GM12878 (cell line): ENCODE measurements at regions not wholly inside any gene's neighbourhood (a gene's known extent, or its start where the extent isn't known, plus 50 kb on each side); places are given as distances from the start of the nearest gene placed in this dataset.

Experiments
- ATAC-seq: fragments of 200-7000 bp; cut with Tn5 transposase; 3 replicates; pipeline ENCODE4 v1.9.1; 2020; ENCODE audit warnings: mild to moderate bottlenecking, moderate library complexity
- BruUV-seq: library from RNA; stranded (reverse); fragments of 400-500 nt; replicated peaks from 2 replicates; lab custom pipeline; 2021; lab: Mats Ljungman, UMichigan
- CTCF ChIA-PET: fragments of 300-600 bp; sonication (Branson Sonifier 250); formaldehyde crosslinking; extraction: SDS; loops from one replicate; lab custom pipeline; 2021; ENCODE audit warnings: inconsistent platforms; lab: Yijun Ruan, JAX
- POLR2A ChIA-PET: fragments of 350-600 bp; formaldehyde crosslinking; extraction: SDS; loops from one replicate; lab custom pipeline; 2021; ENCODE audit warnings: inconsistent platforms; lab: Charles Lee
- RAD21 ChIA-PET: fragments of 300-600 bp; sonication (Branson Sonifier 250); formaldehyde crosslinking; loops from one replicate; lab custom pipeline; 2023; ENCODE audit warnings: antibody characterized with exemption; ENCODE audit not compliant: unreplicated experiment; lab: Charles Lee
- SMC1A ChIA-PET: fragments of 300-600 bp; sonication (Branson Sonifier 250); formaldehyde crosslinking; loops from one replicate; lab custom pipeline; 2023; ENCODE audit not compliant: unreplicated experiment, uncharacterized antibody; lab: Charles Lee
- DNase-seq: peaks from one replicate; pipeline ENCODE4 v3.0.0-alpha.2; 2011; ENCODE audit warnings: low read depth, low spot score
- FAIRE-seq: peaks from 3 replicates; lab custom pipeline; 2011; peaks lifted over from hg19 to GRCh38; lab: Jason Lieb, UNC
- H2AFZ ChIP-seq: 2 replicates; pipeline ENCODE4 v1.6.0; 2011; ENCODE audit warnings: low read depth, low read length, control low read depth; ENCODE audit not compliant: control insufficient read depth
- H3K27ac ChIP-seq: 2 replicates; pipeline ENCODE4 v1.5.1; 2011; ENCODE audit warnings: control low read depth; ENCODE audit not compliant: control insufficient read depth, insufficient read depth
- H3K27me3 ChIP-seq, 2 experiments: replicated peaks in 1 of 2; 2 replicates each; pipeline versions ENCODE4 v1.6.0 to v1.6.1; 2011; ENCODE audit warnings: low read length in 1 of 2; ENCODE audit not compliant: control insufficient read depth in 2 of 2, insufficient read depth in 2 of 2
- H3K36me3 ChIP-seq, 2 experiments: 2 replicates each; pipeline ENCODE4 v1.5.1; 2011; ENCODE audit warnings: low read length in 1 of 2; ENCODE audit not compliant: control insufficient read depth in 2 of 2, insufficient read depth in 2 of 2
- H3K4me1 ChIP-seq: 2 replicates; pipeline ENCODE4 v1.6.1; 2011; ENCODE audit warnings: mild to moderate bottlenecking, low read length, moderate library complexity, mixed read lengths; ENCODE audit not compliant: control insufficient read depth, insufficient read depth
- H3K4me2 ChIP-seq: 2 replicates; pipeline ENCODE4 v1.6.0; 2011; ENCODE audit warnings: control low read depth; ENCODE audit not compliant: control insufficient read depth, insufficient read depth
- H3K4me3 ChIP-seq: fragments of 200-600 bp; sonication (generic); 2 replicates; pipeline ENCODE4 v1.5.1; 2016
- H3K79me2 ChIP-seq: 2 replicates; pipeline ENCODE4 v1.6.0; 2011; ENCODE audit warnings: low read length; ENCODE audit not compliant: control insufficient read depth, insufficient read depth
- H3K9ac ChIP-seq: 2 replicates; pipeline ENCODE4 v1.8.0; 2011; ENCODE audit warnings: low read length, control low read depth, mixed read lengths; ENCODE audit not compliant: control insufficient read depth, insufficient read depth
- H3K9me3 ChIP-seq: replicated peaks from 3 replicates; pipeline ENCODE4 v1.5.1; 2011; ENCODE audit warnings: mild to moderate bottlenecking, low read length; ENCODE audit not compliant: control insufficient read depth, insufficient read depth
- H4K20me1 ChIP-seq: 2 replicates; pipeline ENCODE4 v1.6.0; 2011; ENCODE audit not compliant: control insufficient read depth, insufficient read depth
- CBX5 ChIP-seq: sonication (generic); IDR thresholded peaks from 2 replicates; pipeline ENCODE4 v1.6.1; 2016; ENCODE audit warnings: low read depth, moderate library complexity, mild to moderate bottlenecking, inconsistent platforms
- EP300 ChIP-seq, 2 experiments: fragments of 150-350 bp in 1 of 2; IDR thresholded peaks; 2 replicates each; pipeline ENCODE4 v1.6.1; 2011 to 2012; ENCODE audit warnings: low read depth in 2 of 2, low read length in 2 of 2, borderline replicate concordance in 1 of 2, improper control_type of control experiment in 1 of 2, inconsistent platforms in 1 of 2; ENCODE audit not compliant: control insufficient read depth in 1 of 2
- ESRRA ChIP-seq: IDR thresholded peaks from 2 replicates; pipeline ENCODE4 v1.6.1; 2012; ENCODE audit warnings: mild to moderate bottlenecking, low read length, improper control_type of control experiment
- FOXM1 ChIP-seq: IDR thresholded peaks from 2 replicates; pipeline ENCODE4 v1.6.1; 2012; ENCODE audit warnings: low read depth, mild to moderate bottlenecking, inconsistent platforms, low read length, moderate library complexity
- GABPA ChIP-seq: IDR thresholded peaks from 2 replicates; pipeline ENCODE4 v1.6.1; 2014; ENCODE audit warnings: antibody characterized with exemption, low read depth, mild to moderate bottlenecking, inconsistent platforms
- IKZF2 ChIP-seq, 2 experiments: fragments of 450-650 bp; IDR thresholded peaks; 2 replicates each; pipeline ENCODE4 v1.6.1; 2017; ENCODE audit warnings: mild to moderate bottlenecking in 2 of 2, moderate library complexity in 2 of 2
- IRF4 ChIP-seq: IDR thresholded peaks from 2 replicates; pipeline ENCODE4 v1.6.1; 2011; ENCODE audit warnings: low read depth, low read length
- MEF2A ChIP-seq: IDR thresholded peaks from 2 replicates; pipeline ENCODE4 v1.6.1; 2011; ENCODE audit warnings: low read depth, mild to moderate bottlenecking, low read length, moderate library complexity; ENCODE audit not compliant: insufficient read depth
- MTA2 ChIP-seq: fragments of 450-650 bp; IDR thresholded peaks from 2 replicates; pipeline ENCODE4 v1.6.1; 2016; ENCODE audit warnings: low read depth, mild to moderate bottlenecking, moderate library complexity
- MYB ChIP-seq: fragments of 150-350 bp; IDR thresholded peaks from 2 replicates; pipeline ENCODE4 v1.6.1; 2014; ENCODE audit warnings: mild to moderate bottlenecking, low read depth, low read length, borderline replicate concordance
- NRF1 ChIP-seq: conservative IDR thresholded peaks from 2 replicates; pipeline ENCODE4 v1.6.1; 2011; ENCODE audit warnings: mild to moderate bottlenecking, low read depth, low read length, improper control_type of control experiment
- PAX5 ChIP-seq: IDR thresholded peaks from 2 replicates; pipeline ENCODE4 v1.6.1; 2011; ENCODE audit warnings: low read depth, low read length, borderline replicate concordance
- RAD51 ChIP-seq: fragments of 450-650 bp; IDR thresholded peaks from 2 replicates; pipeline ENCODE4 v1.6.1; 2016; ENCODE audit warnings: moderate library complexity, mild to moderate bottlenecking, inconsistent platforms
- RBBP5 ChIP-seq: fragments of 200-600 bp; sonication (generic); conservative IDR thresholded peaks from 2 replicates; pipeline ENCODE4 v1.6.1; 2016
- WGBS: methylation state at CpG from one replicate; pipeline ENCODE4 v1.1.6; 2016; ENCODE audit warnings: low lambda C conversion rate; ENCODE audit not compliant: insufficient replicate concordance, insufficient coverage; ENCODE audit errors: missing lambda C conversion rate; 5-methylcytosine and 5-hydroxymethylcytosine counted together
- in situ Hi-C: fragments of 300-500 bp; cut with MboI; formaldehyde crosslinking; loops from 9 replicates; pipeline ENCODE4 v1.14.3; 2018; ENCODE audit warnings: mixed read lengths
- intact Hi-C: fragments of 100-400 bp; cut with micrococcal nuclease; formaldehyde crosslinking; loops from one replicate; pipeline ENCODE4 v1.14.2; 2022; ENCODE audit not compliant: unreplicated experiment
- TF ChIP-seq, protein P1 (sequence below): fragments of 450-650 bp; IDR thresholded peaks from 2 replicates; pipeline ENCODE4 v1.6.1; 2017; ENCODE audit warnings: antibody characterized with exemption, mild to moderate bottlenecking, moderate library complexity
- TF ChIP-seq, protein P2 (sequence below): fragments of 450-650 bp; IDR thresholded peaks from 2 replicates; pipeline ENCODE4 v1.6.1; 2014; ENCODE audit warnings: mild to moderate bottlenecking
- TF ChIP-seq, protein P3 (sequence below): fragments of 450-650 bp; IDR thresholded peaks from 2 replicates; pipeline ENCODE4 v1.6.1; 2018; ENCODE audit warnings: mild to moderate bottlenecking, low read depth, moderate library complexity; ENCODE audit not compliant: partially characterized antibody

DNA sequence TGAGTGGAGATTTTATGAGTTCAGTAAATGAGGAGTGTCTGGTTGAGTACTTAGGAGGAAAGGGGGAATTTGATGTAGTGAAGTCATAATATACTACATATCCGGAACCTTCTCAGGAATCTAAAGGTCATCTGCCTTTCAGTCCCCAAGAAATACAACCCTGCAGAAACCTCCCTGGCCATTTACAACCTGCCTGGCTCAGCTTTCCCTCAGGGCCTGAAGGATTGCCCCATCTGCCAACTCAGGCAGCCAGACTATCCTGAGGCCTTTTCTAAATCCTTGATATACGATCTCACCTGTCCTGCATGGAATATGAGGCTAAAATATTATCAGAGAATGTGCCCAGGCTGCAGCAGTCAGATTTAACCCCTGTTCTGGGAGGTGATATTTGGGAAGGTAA, 165.4 kb upstream of the SPOPL start:
- WGBS, result 100% methylated on average over 2 of the region's 2 CpGs

More for the DNA sequence above, 165.4 kb upstream of the SPOPL start:
- DNase-seq (no peak), ATAC-seq (no peak), FAIRE-seq (no peak)
- CTCF ChIA-PET, result interaction anchor here (0.7 kb wide), 1 partner anchor 371 kb away, joined by 3 read pairs; no protein-coding TSS in a partner anchor
- no peaks in the 10 kb centered on the region for H4K20me1 ChIP-seq
- no peaks in the 10 kb centered on the region for H3K27me3 ChIP-seq
- H3K79me2 ChIP-seq, result no peaks in the 10 kb centered on the region
- BruUV-seq, result no TSS peak
- H3K9me3 ChIP-seq, result no peaks in the 10 kb centered on the region
- TF ChIP-seq GABPA (no peak), MTA2 (no peak), CBX5 (no peak), NRF1 (no peak), IRF4 (no peak), ESRRA (no peak), RAD51 (no peak), PAX5 (no peak), MYB (no peak), EP300 (IDR thresholded peaks at IDR 0.05; ENCODE audit: borderline replicate concordance in 1 of 2, control insufficient read depth in 1 of 2, low read depth in 2 of 2, low read length in 2 of 2) (no peak), FOXM1 (no peak), MEF2A (no peak), RBBP5 (no peak), IKZF2 (IDR thresholded peaks at IDR 0.05) (no peak)
- TF ChIP-seq, protein P1, sequence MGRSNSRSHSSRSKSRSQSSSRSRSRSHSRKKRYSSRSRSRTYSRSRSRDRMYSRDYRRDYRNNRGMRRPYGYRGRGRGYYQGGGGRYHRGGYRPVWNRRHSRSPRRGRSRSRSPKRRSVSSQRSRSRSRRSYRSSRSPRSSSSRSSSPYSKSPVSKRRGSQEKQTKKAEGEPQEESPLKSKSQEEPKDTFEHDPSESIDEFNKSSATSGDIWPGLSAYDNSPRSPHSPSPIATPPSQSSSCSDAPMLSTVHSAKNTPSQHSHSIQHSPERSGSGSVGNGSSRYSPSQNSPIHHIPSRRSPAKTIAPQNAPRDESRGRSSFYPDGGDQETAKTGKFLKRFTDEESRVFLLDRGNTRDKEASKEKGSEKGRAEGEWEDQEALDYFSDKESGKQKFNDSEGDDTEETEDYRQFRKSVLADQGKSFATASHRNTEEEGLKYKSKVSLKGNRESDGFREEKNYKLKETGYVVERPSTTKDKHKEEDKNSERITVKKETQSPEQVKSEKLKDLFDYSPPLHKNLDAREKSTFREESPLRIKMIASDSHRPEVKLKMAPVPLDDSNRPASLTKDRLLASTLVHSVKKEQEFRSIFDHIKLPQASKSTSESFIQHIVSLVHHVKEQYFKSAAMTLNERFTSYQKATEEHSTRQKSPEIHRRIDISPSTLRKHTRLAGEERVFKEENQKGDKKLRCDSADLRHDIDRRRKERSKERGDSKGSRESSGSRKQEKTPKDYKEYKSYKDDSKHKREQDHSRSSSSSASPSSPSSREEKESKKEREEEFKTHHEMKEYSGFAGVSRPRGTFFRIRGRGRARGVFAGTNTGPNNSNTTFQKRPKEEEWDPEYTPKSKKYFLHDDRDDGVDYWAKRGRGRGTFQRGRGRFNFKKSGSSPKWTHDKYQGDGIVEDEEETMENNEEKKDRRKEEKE, result no peak
- TF ChIP-seq, protein P2, sequence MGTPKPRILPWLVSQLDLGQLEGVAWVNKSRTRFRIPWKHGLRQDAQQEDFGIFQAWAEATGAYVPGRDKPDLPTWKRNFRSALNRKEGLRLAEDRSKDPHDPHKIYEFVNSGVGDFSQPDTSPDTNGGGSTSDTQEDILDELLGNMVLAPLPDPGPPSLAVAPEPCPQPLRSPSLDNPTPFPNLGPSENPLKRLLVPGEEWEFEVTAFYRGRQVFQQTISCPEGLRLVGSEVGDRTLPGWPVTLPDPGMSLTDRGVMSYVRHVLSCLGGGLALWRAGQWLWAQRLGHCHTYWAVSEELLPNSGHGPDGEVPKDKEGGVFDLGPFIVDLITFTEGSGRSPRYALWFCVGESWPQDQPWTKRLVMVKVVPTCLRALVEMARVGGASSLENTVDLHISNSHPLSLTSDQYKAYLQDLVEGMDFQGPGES, result no peak
- TF ChIP-seq, protein P3, sequence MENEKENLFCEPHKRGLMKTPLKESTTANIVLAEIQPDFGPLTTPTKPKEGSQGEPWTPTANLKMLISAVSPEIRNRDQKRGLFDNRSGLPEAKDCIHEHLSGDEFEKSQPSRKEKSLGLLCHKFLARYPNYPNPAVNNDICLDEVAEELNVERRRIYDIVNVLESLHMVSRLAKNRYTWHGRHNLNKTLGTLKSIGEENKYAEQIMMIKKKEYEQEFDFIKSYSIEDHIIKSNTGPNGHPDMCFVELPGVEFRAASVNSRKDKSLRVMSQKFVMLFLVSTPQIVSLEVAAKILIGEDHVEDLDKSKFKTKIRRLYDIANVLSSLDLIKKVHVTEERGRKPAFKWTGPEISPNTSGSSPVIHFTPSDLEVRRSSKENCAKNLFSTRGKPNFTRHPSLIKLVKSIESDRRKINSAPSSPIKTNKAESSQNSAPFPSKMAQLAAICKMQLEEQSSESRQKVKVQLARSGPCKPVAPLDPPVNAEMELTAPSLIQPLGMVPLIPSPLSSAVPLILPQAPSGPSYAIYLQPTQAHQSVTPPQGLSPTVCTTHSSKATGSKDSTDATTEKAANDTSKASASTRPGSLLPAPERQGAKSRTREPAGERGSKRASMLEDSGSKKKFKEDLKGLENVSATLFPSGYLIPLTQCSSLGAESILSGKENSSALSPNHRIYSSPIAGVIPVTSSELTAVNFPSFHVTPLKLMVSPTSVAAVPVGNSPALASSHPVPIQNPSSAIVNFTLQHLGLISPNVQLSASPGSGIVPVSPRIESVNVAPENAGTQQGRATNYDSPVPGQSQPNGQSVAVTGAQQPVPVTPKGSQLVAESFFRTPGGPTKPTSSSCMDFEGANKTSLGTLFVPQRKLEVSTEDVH, result no peak
- H3K36me3 ChIP-seq, result no peaks in the 10 kb centered on the region
- intact Hi-C loops, result no loop called here
- no peak overlapping the region for H3K4me2 ChIP-seq
- H3K4me3 ChIP-seq, result no peak overlapping the region
- H3K4me1 ChIP-seq, result no peaks in the 10 kb centered on the region
- no peak overlapping the region for H2AFZ ChIP-seq
- SMC1A ChIA-PET, result no interaction called here
- no peak overlapping the region for H3K9ac ChIP-seq
- in situ Hi-C loops, result no loop called here
- POLR2A ChIA-PET, result no interaction called here
- RAD21 ChIA-PET, result no interaction called here
- H3K27ac ChIP-seq, result no peak overlapping the region
